Fibroblast of peridontal ligament (primary cell): ENCODE measurements at regions not wholly inside any gene's neighbourhood (a gene's known extent, or its start where the extent isn't known, plus 50 kb on each side); places are given as distances from the start of the nearest gene placed in this dataset.
A peak's percentile ranks its signal among the peaks of the same experiment; 100 is the strongest.

ENCODE experiments used
- DNase-seq: peaks from one replicate; pipeline ENCODE4 v3.0.0-alpha.2; 2010; ENCODE audit errors: extremely low read depth

- DNase-seq: no peak
Measured at GRCh38 chr2:215687149-215688031, 251.5 kb upstream of the FN1 start.

- DNase-seq: peak; percentile 67
Measured at GRCh38 chr2:215685238-215685990, 249.5 kb upstream of the FN1 start.

DNA sequence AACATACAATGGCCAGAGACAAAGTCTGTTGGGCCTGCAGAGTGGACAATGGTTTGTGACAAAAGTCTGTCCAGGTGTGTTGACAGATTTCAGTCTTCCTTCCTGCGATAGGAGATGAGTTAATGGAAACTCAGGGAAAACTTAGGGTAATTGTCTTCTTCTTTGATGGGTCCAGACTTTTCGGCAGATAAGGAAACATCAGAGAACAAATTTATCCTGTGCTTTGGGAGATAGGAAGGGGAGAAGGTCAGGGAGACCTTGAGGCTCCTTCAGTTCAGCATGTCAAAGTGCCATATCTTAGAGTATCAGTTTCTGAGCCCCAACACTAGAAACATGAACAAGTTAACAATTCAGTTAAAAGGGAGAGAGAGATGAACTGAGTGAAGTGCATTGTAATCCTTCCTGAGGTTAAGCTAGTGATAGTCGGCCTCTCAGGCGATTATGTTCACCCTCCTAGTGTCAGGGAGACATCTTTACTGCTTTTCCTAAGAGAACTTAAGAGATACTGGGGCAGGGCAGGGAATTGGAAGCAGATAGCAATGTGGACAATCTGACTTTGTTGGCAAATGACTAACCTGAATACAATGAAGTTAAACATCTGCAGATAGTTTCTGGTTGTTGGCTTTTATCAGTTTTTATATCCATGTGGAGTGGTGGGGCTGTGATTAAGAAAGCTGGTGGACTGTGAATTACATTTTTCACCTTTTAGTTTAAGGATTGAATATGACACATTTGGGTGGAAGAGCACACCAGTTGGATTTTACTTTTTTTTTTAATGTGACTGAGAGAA is 248.8 kb upstream of the FN1 start:
- peak; percentile 84 for DNase-seq

- no peak for DNase-seq
Measured at GRCh38 chr2:215683295-215683694, 247.4 kb upstream of the FN1 start.

GRCh38 chr2:215681799-215682596 is 246.1 kb upstream of the FN1 start:
- no peak for DNase-seq

DNA sequence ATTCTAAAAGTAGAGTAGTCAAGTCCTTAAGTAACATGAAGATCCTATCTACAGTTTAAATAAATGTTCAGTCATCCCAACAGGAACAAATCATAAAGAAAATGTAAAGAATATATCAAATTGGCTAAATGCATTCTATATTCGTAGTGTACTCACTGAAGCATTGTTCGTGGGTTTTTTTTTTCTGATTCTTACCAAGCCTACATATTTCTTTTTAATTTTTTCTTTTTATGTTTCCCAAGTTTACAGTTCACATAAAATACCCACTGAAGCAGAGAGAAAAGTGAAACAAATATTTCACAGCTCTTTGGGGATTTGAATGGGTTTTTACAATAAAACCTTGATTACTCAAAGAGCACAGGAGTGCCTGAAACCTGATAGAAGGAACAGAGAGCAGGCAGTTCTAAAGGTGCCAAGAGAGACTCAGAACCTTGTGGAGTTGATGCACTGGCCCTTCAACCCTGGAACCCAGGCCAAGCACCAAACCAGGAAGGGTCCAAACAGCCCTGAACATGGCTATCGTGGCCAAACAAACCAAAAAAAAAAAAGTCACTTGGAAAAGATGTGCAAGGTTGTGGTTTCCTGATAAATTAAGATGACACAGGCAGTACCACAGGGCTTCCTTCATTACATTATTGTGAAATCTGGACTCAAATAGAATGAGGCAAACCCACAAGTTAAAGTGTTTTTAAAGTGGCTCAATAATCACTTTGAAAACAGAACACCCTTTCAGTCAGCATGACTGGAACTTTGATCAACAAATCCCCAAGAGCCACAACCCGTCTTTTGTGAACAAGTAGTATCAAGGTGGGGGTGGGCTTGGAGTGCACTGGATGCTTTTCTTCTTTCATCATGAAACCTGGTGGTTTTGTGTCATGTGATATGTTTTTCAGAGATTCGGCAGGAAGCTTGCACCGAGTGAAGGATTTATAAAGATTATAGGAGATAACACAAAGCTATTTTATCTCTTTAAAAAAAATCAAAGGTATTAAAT is 245.0 kb upstream of the FN1 start:
- DNase-seq: peak; percentile 92

DNA sequence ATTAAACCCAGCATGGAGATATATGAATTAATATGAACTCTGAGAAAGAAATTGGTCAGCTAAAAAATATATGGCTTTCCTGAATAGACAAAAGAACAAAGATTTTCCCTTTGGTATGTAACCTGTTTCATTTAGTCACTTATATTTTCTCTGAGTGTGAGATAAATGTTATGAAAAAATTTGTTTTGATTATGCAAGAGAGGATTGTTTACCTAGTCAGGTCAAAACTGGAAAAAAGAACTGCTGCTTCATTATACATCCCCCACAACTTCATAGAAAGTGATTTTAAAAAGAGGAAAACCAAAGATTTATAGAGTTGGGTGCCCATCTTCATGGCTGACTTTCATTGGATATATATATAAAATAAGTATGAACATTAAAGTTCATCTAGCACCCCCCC is 242.2 kb upstream of the FN1 start:
- DNase-seq: no peak

- no peak for DNase-seq
Measured at GRCh38 chr2:215677481-215677880, 241.6 kb upstream of the FN1 start.

DNA sequence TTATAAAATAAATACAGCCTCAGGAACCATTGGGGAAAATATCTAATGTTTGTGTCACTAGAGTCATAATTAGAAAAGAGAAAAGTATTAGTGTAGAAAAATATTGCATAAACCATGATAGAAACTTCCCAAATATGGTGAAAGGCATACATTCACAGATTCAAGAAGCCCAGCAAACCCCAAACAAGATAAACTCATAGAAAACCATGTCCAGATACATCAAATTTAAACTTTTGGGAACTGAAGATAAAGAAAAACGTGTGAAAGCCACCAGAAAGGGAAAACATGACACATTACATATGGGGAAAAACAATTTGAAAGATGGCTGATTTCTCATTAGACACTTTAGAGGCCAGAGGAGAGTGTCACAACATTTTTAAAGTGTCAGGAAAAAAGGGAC is 236.5 kb upstream of the FN1 start:
- no peak for DNase-seq

GRCh38 chr2:215671691-215672090 is 235.8 kb upstream of the FN1 start:
- DNase-seq: no peak

- no peak for DNase-seq
Measured at GRCh38 chr2:215671244-215671643, 235.4 kb upstream of the FN1 start.

- no peak for DNase-seq
Measured at GRCh38 chr2:215670396-215670795, 234.5 kb upstream of the FN1 start.

GRCh38 chr2:215668378-215668775 is 232.5 kb upstream of the FN1 start:
- no peak for DNase-seq

- no peak for DNase-seq
Measured at GRCh38 chr2:215667585-215668377, 231.9 kb upstream of the FN1 start.

DNA sequence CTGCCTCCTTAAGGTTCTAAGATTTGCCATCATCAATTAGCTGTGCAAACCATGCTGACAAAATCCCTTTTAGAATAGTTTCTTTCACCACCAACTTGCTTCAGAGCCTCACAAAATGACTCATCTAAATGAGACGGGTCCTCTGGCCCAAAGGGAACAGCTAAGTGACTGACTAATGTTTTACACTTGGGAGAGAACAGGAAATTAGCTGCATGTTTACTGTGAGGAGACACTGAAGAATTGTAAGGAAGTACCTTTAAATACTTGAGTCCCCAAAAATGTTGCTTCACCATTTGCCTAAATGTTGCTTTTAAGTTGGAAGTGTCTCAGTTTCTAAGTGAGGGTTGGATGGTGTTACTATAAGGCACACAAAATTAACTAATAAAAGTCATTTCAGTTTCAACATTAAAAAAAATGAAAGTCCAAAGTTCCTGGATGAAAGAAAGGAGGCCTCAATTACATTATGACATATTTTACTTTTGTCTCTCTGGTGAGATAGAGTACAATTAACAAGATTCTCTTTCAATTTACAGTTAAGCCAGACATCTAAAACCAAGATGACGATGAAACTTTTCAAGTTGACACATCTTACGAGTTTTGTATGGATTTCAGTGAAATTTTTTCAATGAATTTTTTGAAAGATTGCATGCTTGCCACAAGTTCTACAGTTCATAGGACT is 229.1 kb upstream of the FN1 start:
- DNase-seq: peak; percentile 85

GRCh38 chr2:215662715-215663114 is 226.8 kb upstream of the FN1 start:
- no peak for DNase-seq

- DNase-seq: peak; percentile 80
Measured at GRCh38 chr2:215660687-215661086, 224.8 kb upstream of the FN1 start.

DNA sequence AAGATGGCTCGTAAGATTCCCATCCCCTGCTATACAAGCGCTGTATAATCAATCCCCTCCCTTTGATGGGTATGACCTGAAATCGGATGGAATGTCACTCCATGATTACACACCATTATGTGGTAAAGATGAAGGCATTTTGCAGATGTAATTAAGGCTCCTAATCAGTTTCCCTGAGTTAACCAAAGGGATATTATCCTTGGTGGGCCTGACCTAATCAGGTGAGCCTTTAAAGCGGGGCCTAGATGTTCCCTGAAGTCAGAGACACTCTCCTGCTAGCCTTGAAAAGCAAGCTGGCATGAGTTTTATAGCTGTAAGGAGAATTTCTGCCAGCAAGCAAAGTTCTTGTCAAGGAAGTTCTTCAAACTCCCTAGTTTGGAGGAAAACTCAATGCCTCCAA is 223.8 kb upstream of the FN1 start:
- DNase-seq: no peak
